ENCODE measurements at regions not wholly inside any gene's neighbourhood (a gene's known extent, or its start where the extent isn't known, plus 50 kb on each side); places are given as distances from the start of the nearest gene placed in this dataset.

GRCh38 chr14:28966416-28967233, 200.0 kb downstream of the FOXG1 start:
- Histone ChIP-seq H3K36me3 (no peaks in the 10 kb centered on the region), H3K4me3 (no peak overlapping the region), H3K4me1 (no peaks in the 10 kb centered on the region), H3K9me3 (no peaks in the 10 kb centered on the region), H3K27me3 (no peaks in the 10 kb centered on the region), H3K27ac (no peak overlapping the region)
- no peak for ATAC-seq
- DNase-seq = no peak
- WGBS (ENCODE audit: insufficient coverage, low coverage, low lambda C conversion rate, missing lambda C conversion rate) = 31% methylated on average over 2 of the region's 2 CpGs
- no peak for TF ChIP-seq CTCF (IDR thresholded peaks at IDR 0.05)
- no peak for TF ChIP-seq POLR2A (IDR thresholded peaks at IDR 0.05)
- intact Hi-C loops (cut with DNase I) = no loop called here

GRCh38 chr14:28975084-28975483, 208.5 kb downstream of the FOXG1 start:
- 20% methylated on average over 1 of the region's 1 CpG for WGBS (ENCODE audit: insufficient coverage, low coverage, low lambda C conversion rate, missing lambda C conversion rate)
- no peak for DNase-seq
- Histone ChIP-seq H3K36me3 (no peaks in the 10 kb centered on the region), H3K4me1 (no peaks in the 10 kb centered on the region), H3K27ac (no peak overlapping the region), H3K27me3 (no peaks in the 10 kb centered on the region), H3K9me3 (no peaks in the 10 kb centered on the region), H3K4me3 (no peak overlapping the region)
- ATAC-seq = no peak
- intact Hi-C loops (cut with DNase I) = no loop called here
- TF ChIP-seq CTCF (IDR thresholded peaks at IDR 0.05) = no peak
- TF ChIP-seq POLR2A (IDR thresholded peaks at IDR 0.05) = no peak

- H3K4me3 ChIP-seq = no peak overlapping the region
- 44% methylated on average over 2 of the region's 2 CpGs for WGBS (ENCODE audit: insufficient coverage, low coverage, low lambda C conversion rate, missing lambda C conversion rate)
- ATAC-seq (no peak), DNase-seq (no peak)
- TF ChIP-seq POLR2A (IDR thresholded peaks at IDR 0.05) = no peak
- no peak for TF ChIP-seq CTCF (IDR thresholded peaks at IDR 0.05)
- no peaks in the 10 kb centered on the region for H3K27me3 ChIP-seq
- no peaks in the 10 kb centered on the region for H3K4me1 ChIP-seq
- H3K36me3 ChIP-seq = no peaks in the 10 kb centered on the region
- no peaks in the 10 kb centered on the region for H3K9me3 ChIP-seq
- intact Hi-C loops (cut with DNase I) = no loop called here
- no peak overlapping the region for H3K27ac ChIP-seq
These were observed 215.6 kb downstream of the FOXG1 start for GRCh38 chr14:28982228-28982627.

- no peaks in the 10 kb centered on the region for H3K27me3 ChIP-seq
- WGBS (ENCODE audit: insufficient coverage, low coverage, low lambda C conversion rate, missing lambda C conversion rate) = 49% methylated on average over 4 of the region's 4 CpGs
- TF ChIP-seq CTCF (IDR thresholded peaks at IDR 0.05) (no peak), POLR2A (IDR thresholded peaks at IDR 0.05) (no peak)
- DNase-seq (no peak), ATAC-seq (no peak)
- intact Hi-C loops (cut with DNase I) = no loop called here
- H3K27ac ChIP-seq = no peak overlapping the region
- H3K4me3 ChIP-seq = no peak overlapping the region
- H3K36me3 ChIP-seq = no peaks in the 10 kb centered on the region
- no peaks in the 10 kb centered on the region for H3K4me1 ChIP-seq
- H3K9me3 ChIP-seq = no peaks in the 10 kb centered on the region
These were observed 216.7 kb downstream of the FOXG1 start for GRCh38 chr14:28983279-28983678.
